Upper lobe of left lung (tissue), 6 donors: ENCODE measurements at regions not wholly inside any gene's neighbourhood (a gene's known extent, or its start where the extent isn't known, plus 50 kb on each side); places are given as distances from the start of the nearest gene placed in this dataset.

Experiments
- ATAC-seq, 2 donors: fragments of 200-7000 bp; cut with Tn5 transposase; one replicate each; pipeline ENCODE4 v1.9.1; 2022; ENCODE audit warnings: mild to moderate bottlenecking in 2 of 2, moderate library complexity in 2 of 2; ENCODE audit not compliant: low FRiP score in 2 of 2
- DNase-seq, 2 donors: peaks; one replicate each; pipeline ENCODE4 v3.0.0-alpha.2; 2019 to 2020
- H3K27ac ChIP-seq, 4 donors: fragments of 200-600 bp; sonication (generic); one replicate each; pipeline ENCODE4 v1.5.1; 2016 to 2019
- H3K27me3 ChIP-seq, 4 donors: fragments of 200-600 bp; sonication (generic); one replicate each; pipeline ENCODE4 v1.5.1; 2017 to 2019
- H3K36me3 ChIP-seq, 4 donors: fragments of 200-600 bp; sonication (generic); one replicate each; pipeline ENCODE4 v1.5.1; 2016 to 2019
- H3K4me1 ChIP-seq, 4 donors: fragments of 200-600 bp; sonication (generic); one replicate each; pipeline ENCODE4 v1.5.1; 2018 to 2019
- H3K4me3 ChIP-seq, 4 donors: fragments of 200-600 bp; sonication (generic); one replicate each; pipeline ENCODE4 v1.5.1; 2017 to 2019; ENCODE audit warnings: mild to moderate bottlenecking in 2 of 4, moderate library complexity in 1 of 4
- H3K9me3 ChIP-seq, 4 donors: fragments of 200-600 bp; sonication (generic); one replicate each; pipeline ENCODE4 v1.5.1; 2018 to 2019
- CTCF ChIP-seq, 6 experiments: fragments of 450-650 bp in 4 of 6; fragments of 200-600 bp in 2 of 6; sonication (generic) in 2 of 6; IDR thresholded peaks; one replicate each; pipeline ENCODE4 v1.5.1; 2016 to 2019; ENCODE audit warnings: antibody characterized with exemption in 6 of 6
- EP300 ChIP-seq, 4 donors: sonication (generic); formaldehyde crosslinking; IDR thresholded peaks; one replicate each; pipeline ENCODE4 v1.5.1; 2017; ENCODE audit warnings: antibody characterized with exemption in 4 of 4, control low read depth in 2 of 4
- POLR2A ChIP-seq, 4 donors: fragments of 450-650 bp; IDR thresholded peaks; one replicate each; pipeline ENCODE4 v1.5.1; 2016 to 2017; ENCODE audit warnings: antibody characterized with exemption in 4 of 4, mild to moderate bottlenecking in 2 of 4
- POLR2AphosphoS5 ChIP-seq, 2 donors: sonication (generic); formaldehyde crosslinking; IDR thresholded peaks; one replicate each; pipeline ENCODE4 v1.5.1; 2017; ENCODE audit warnings: antibody characterized with exemption in 2 of 2
- WGBS, 2 donors: methylation state at CpG; one replicate each; pipeline ENCODE4 v1.1.5; 2017 to 2018; 5-methylcytosine and 5-hydroxymethylcytosine counted together
- donor health status: DM: no; HTN: no; CAD: no; lungs with moderate emphysema.
- donor health status: DM: no; HTN: yes; CAD: no; lungs with severe emphysema.

- no peak overlapping the region for H3K27ac ChIP-seq
- H3K9me3 ChIP-seq = no peaks in the 10 kb centered on the region
- H3K4me3 ChIP-seq = no peak overlapping the region
- no peak for TF ChIP-seq POLR2AphosphoS5 (IDR thresholded peaks at IDR 0.05)
- no peak for TF ChIP-seq POLR2A (IDR thresholded peaks at IDR 0.05)
- no peak for TF ChIP-seq CTCF (IDR thresholded peaks at IDR 0.05)
- TF ChIP-seq EP300 (IDR thresholded peaks at IDR 0.05) = no peak
- ATAC-seq (no peak), DNase-seq (no peak)
- 60 to 70% methylated on average over 3 of the region's 3 CpGs for WGBS, 2 donors
- H3K36me3 ChIP-seq = no peaks in the 10 kb centered on the region
- no peaks in the 10 kb centered on the region for H3K4me1 ChIP-seq
- no peaks in the 10 kb centered on the region for H3K27me3 ChIP-seq
Measured at GRCh38 chr7:23973264-23973663, 263.2 kb downstream of the STK31 start.

- Histone ChIP-seq H3K27me3 (no peaks in the 10 kb centered on the region), H3K4me1 (no peaks in the 10 kb centered on the region), H3K27ac (no peak overlapping the region), H3K4me3 (no peak overlapping the region), H3K36me3 (no peaks in the 10 kb centered on the region), H3K9me3 (peaks cover 0 to 6% (median 0%) of the 10 kb centered on the region in 4 donors)
- no peak for TF ChIP-seq POLR2AphosphoS5 (IDR thresholded peaks at IDR 0.05)
- TF ChIP-seq POLR2A (IDR thresholded peaks at IDR 0.05) = no peak
- no peak for TF ChIP-seq EP300 (IDR thresholded peaks at IDR 0.05)
- TF ChIP-seq CTCF (IDR thresholded peaks at IDR 0.05) = no peak
- DNase-seq (no peak), ATAC-seq (no peak)
Measured at GRCh38 chr7:23980081-23980480, 270.1 kb downstream of the STK31 start.

- Histone ChIP-seq H3K9me3 (peaks cover 0 to 6% (median 0%) of the 10 kb centered on the region in 4 donors), H3K27ac (no peak overlapping the region), H3K36me3 (no peaks in the 10 kb centered on the region), H3K27me3 (no peaks in the 10 kb centered on the region), H3K4me3 (no peak overlapping the region), H3K4me1 (no peaks in the 10 kb centered on the region)
- ATAC-seq (no peak), DNase-seq (no peak)
- TF ChIP-seq CTCF (IDR thresholded peaks at IDR 0.05) (no peak), POLR2A (IDR thresholded peaks at IDR 0.05) (no peak), EP300 (IDR thresholded peaks at IDR 0.05) (no peak), POLR2AphosphoS5 (IDR thresholded peaks at IDR 0.05) (no peak)
- 17 to 35% methylated on average over 1 of the region's 1 CpG for WGBS, 2 donors
Measured at GRCh38 chr7:23981314-23981713, 271.3 kb downstream of the STK31 start.

- Histone ChIP-seq H3K9me3 (peaks cover 0 to 6% (median 0%) of the 10 kb centered on the region in 4 donors), H3K36me3 (no peaks in the 10 kb centered on the region), H3K27me3 (no peaks in the 10 kb centered on the region), H3K27ac (no peak overlapping the region), H3K4me3 (no peak overlapping the region), H3K4me1 (no peaks in the 10 kb centered on the region)
- TF ChIP-seq EP300 (IDR thresholded peaks at IDR 0.05) = no peak
- no peak for TF ChIP-seq POLR2A (IDR thresholded peaks at IDR 0.05)
- no peak for TF ChIP-seq POLR2AphosphoS5 (IDR thresholded peaks at IDR 0.05)
- TF ChIP-seq CTCF (IDR thresholded peaks at IDR 0.05) = no peak
- DNase-seq (no peak), ATAC-seq (no peak)
- 60 to 64% methylated on average over 3 of the region's 3 CpGs for WGBS, 2 donors
Measured at GRCh38 chr7:23981758-23982157, 271.7 kb downstream of the STK31 start.

GRCh38 chr7:24005517-24005916 is 278.5 kb upstream of the NPY start:
- no peaks in the 10 kb centered on the region for H3K27me3 ChIP-seq
- WGBS, 2 donors = 81% methylated on average over 1 of the region's 1 CpG
- H3K4me3 ChIP-seq = no peak overlapping the region
- TF ChIP-seq POLR2AphosphoS5 (IDR thresholded peaks at IDR 0.05) = no peak
- TF ChIP-seq EP300 (IDR thresholded peaks at IDR 0.05) = no peak
- ATAC-seq (no peak), DNase-seq (no peak)
- H3K9me3 ChIP-seq = no peaks in the 10 kb centered on the region
- H3K4me1 ChIP-seq = no peaks in the 10 kb centered on the region
- H3K27ac ChIP-seq = no peak overlapping the region
- no peaks in the 10 kb centered on the region for H3K36me3 ChIP-seq
